GM18520 (cell line): ENCODE measurements at regions not wholly inside any gene's neighbourhood (a gene's known extent, or its start where the extent isn't known, plus 50 kb on each side); places are given as distances from the start of the nearest gene placed in this dataset.
A peak's percentile ranks its signal among the peaks of the same experiment; 100 is the strongest.

Source experiments
- ATAC-seq: cut with Tn5 transposase; IDR thresholded peaks from one replicate; pipeline ENCODE4 v1.9.1; 2021; ENCODE audit not compliant: unreplicated experiment

- ATAC-seq: no peak
These were observed 323.4 kb downstream of the CDC14C start for GRCh38 chr7:49247759-49248158.

- ATAC-seq: no peak
These were observed 330.7 kb downstream of the CDC14C start for GRCh38 chr7:49255054-49255453.

GRCh38 chr7:49260538-49260937 lies 336.2 kb downstream of the CDC14C start:
- no peak for ATAC-seq

GRCh38 chr7:49261928-49262327 lies 337.6 kb downstream of the CDC14C start:
- ATAC-seq: no peak

- no peak for ATAC-seq
These were observed 340.2 kb downstream of the CDC14C start for GRCh38 chr7:49264530-49264929.

- no peak for ATAC-seq
These were observed 349.6 kb downstream of the CDC14C start for GRCh38 chr7:49273897-49274296.

GRCh38 chr7:49279891-49280290 lies 355.5 kb downstream of the CDC14C start:
- ATAC-seq: no peak

GRCh38 chr7:49287653-49288052 lies 363.3 kb downstream of the CDC14C start:
- no peak for ATAC-seq

GRCh38 chr7:49294611-49295010 lies 370.3 kb downstream of the CDC14C start:
- no peak for ATAC-seq

GRCh38 chr7:49295146-49295545 lies 370.8 kb downstream of the CDC14C start:
- ATAC-seq: no peak

GRCh38 chr7:49297958-49298357 lies 373.6 kb downstream of the CDC14C start:
- no peak for ATAC-seq

GRCh38 chr7:49308787-49309186 lies 384.4 kb downstream of the CDC14C start:
- no peak for ATAC-seq

- ATAC-seq: no peak
These were observed 395.7 kb downstream of the CDC14C start for GRCh38 chr7:49320083-49320482.

- ATAC-seq: no peak
These were observed 397.5 kb downstream of the CDC14C start for GRCh38 chr7:49321843-49322242.

GRCh38 chr7:49322476-49322875 lies 398.1 kb downstream of the CDC14C start:
- ATAC-seq: no peak

GRCh38 chr7:49324040-49324439 lies 399.7 kb downstream of the CDC14C start:
- ATAC-seq: no peak

- no peak for ATAC-seq
These were observed 400.4 kb downstream of the CDC14C start for GRCh38 chr7:49324707-49325106.

- no peak for ATAC-seq
These were observed 401.2 kb downstream of the CDC14C start for GRCh38 chr7:49325571-49325970.

- no peak for ATAC-seq
These were observed 402.8 kb downstream of the CDC14C start for GRCh38 chr7:49327155-49327554.

- peak; percentile 57 for ATAC-seq
These were observed 409.0 kb downstream of the CDC14C start for GRCh38 chr7:49333180-49333881.

GRCh38 chr7:49341849-49342248 lies 417.5 kb downstream of the CDC14C start:
- ATAC-seq: no peak

- no peak for ATAC-seq
These were observed 420.2 kb downstream of the CDC14C start for GRCh38 chr7:49344556-49344955.

GRCh38 chr7:49346195-49346899 lies 422.0 kb downstream of the CDC14C start:
- no peak for ATAC-seq
